SK-N-SH treated with all-trans-retinoic acid at 6 μM for 48 hours (cell line): ENCODE measurements at regions not wholly inside any gene's neighbourhood (a gene's known extent, or its start where the extent isn't known, plus 50 kb on each side); places are given as distances from the start of the nearest gene placed in this dataset.
A peak's percentile ranks its signal among the peaks of the same experiment; 100 is the strongest.

ENCODE experiments used
- ATAC-seq: fragments of 200-7000 bp; cut with Tn5 transposase; 3 replicates; pipeline ENCODE4 v1.9.1; 2020; ENCODE audit warnings: mild to moderate bottlenecking, moderate library complexity
- ARNTL ChIP-seq: fragments of 450-650 bp; formaldehyde crosslinking; IDR thresholded peaks from 2 replicates; pipeline ENCODE4 v1.5.0; 2020; ENCODE audit warnings: low read depth, mild to moderate bottlenecking, moderate library complexity, borderline replicate concordance
- BACH2 ChIP-seq: fragments of 250-450 bp; sonication (Bioruptor Pico); IDR thresholded peaks from 2 replicates; pipeline ENCODE4 v1.9.0; 2021; ENCODE audit warnings: mild to moderate bottlenecking, borderline replicate concordance
- CSRNP3 ChIP-seq: fragments of 250-450 bp; sonication (Bioruptor Pico); IDR thresholded peaks from 2 replicates; pipeline ENCODE4 v1.5.1; 2021; ENCODE audit warnings: mild to moderate bottlenecking, moderate library complexity
- ESRRG ChIP-seq: fragments of 250-450 bp; sonication (Bioruptor Pico); IDR thresholded peaks from 2 replicates; pipeline ENCODE4 v1.6.1; 2021; ENCODE audit warnings: mild to moderate bottlenecking
- GLIS3 ChIP-seq: fragments of 250-450 bp; sonication (Bioruptor Pico); IDR thresholded peaks from 2 replicates; pipeline ENCODE4 v1.5.0; 2020; ENCODE audit warnings: mild to moderate bottlenecking, moderate library complexity
- ISL1 ChIP-seq: fragments of 250-450 bp; sonication (Bioruptor Pico); IDR thresholded peaks from 2 replicates; pipeline ENCODE4 v2.1.2; 2022; ENCODE audit warnings: mild to moderate bottlenecking, moderate library complexity
- OSR1 ChIP-seq: fragments of 250-450 bp; sonication (Bioruptor Pico); IDR thresholded peaks from 2 replicates; pipeline ENCODE4 v1.8.0; 2022; ENCODE audit warnings: moderate library complexity, mild to moderate bottlenecking, inconsistent platforms
- PATZ1 ChIP-seq: fragments of 250-450 bp; sonication (Bioruptor Pico); IDR thresholded peaks from 2 replicates; pipeline ENCODE4 v1.8.0; 2020; ENCODE audit warnings: mild to moderate bottlenecking, moderate library complexity, borderline replicate concordance
- PPARA ChIP-seq: fragments of 250-450 bp; sonication (Bioruptor Pico); IDR thresholded peaks from 2 replicates; pipeline ENCODE4 v1.5.0; 2020; ENCODE audit warnings: mild to moderate bottlenecking, borderline replicate concordance
- RARB ChIP-seq: fragments of 250-450 bp; sonication (Bioruptor Pico); IDR thresholded peaks from 2 replicates; pipeline ENCODE4 v1.8.0; 2021; ENCODE audit warnings: mild to moderate bottlenecking, moderate library complexity
- SNAI2 ChIP-seq: fragments of 250-450 bp; sonication (Bioruptor Pico); IDR thresholded peaks from 2 replicates; pipeline ENCODE4 v1.5.0; 2020; ENCODE audit warnings: mild to moderate bottlenecking, moderate library complexity
- TCF4 ChIP-seq: fragments of 250-450 bp; sonication (Bioruptor Pico); IDR thresholded peaks from 2 replicates; pipeline ENCODE4 v1.8.0; 2021; ENCODE audit warnings: mild to moderate bottlenecking, moderate library complexity, borderline replicate concordance
- TOX ChIP-seq: fragments of 250-450 bp; sonication (Bioruptor Pico); IDR thresholded peaks from 2 replicates; pipeline ENCODE4 v1.8.0; 2021; ENCODE audit warnings: mild to moderate bottlenecking, moderate library complexity, borderline replicate concordance
- TSHZ2 ChIP-seq: fragments of 250-450 bp; sonication (Bioruptor Pico); IDR thresholded peaks from 2 replicates; pipeline ENCODE4 v1.5.0; 2020; ENCODE audit warnings: mild to moderate bottlenecking, moderate library complexity
- ZC3H10 ChIP-seq: fragments of 250-450 bp; sonication (Bioruptor Pico); IDR thresholded peaks from 2 replicates; pipeline ENCODE4 v1.5.1; 2021; ENCODE audit warnings: mild to moderate bottlenecking, moderate library complexity
- ZFP3 ChIP-seq: fragments of 250-450 bp; sonication (Bioruptor Pico); IDR thresholded peaks from 2 replicates; pipeline ENCODE4 v1.5.0; 2020; ENCODE audit warnings: mild to moderate bottlenecking, moderate library complexity
- ZFP30 ChIP-seq: fragments of 450-650 bp; formaldehyde crosslinking; IDR thresholded peaks from 2 replicates; pipeline ENCODE4 v1.5.0; 2022; ENCODE audit warnings: mild to moderate bottlenecking, moderate library complexity
- ZNF565 ChIP-seq: fragments of 450-650 bp; formaldehyde crosslinking; conservative IDR thresholded peaks from 2 replicates; pipeline ENCODE4 v1.5.0; 2020; ENCODE audit warnings: low read depth, mild to moderate bottlenecking, moderate library complexity
- ZNF70 ChIP-seq: fragments of 450-650 bp; formaldehyde crosslinking; IDR thresholded peaks from 2 replicates; pipeline ENCODE4 v1.5.0; 2020; ENCODE audit warnings: mild to moderate bottlenecking, moderate library complexity
- ZNF8 ChIP-seq: fragments of 450-650 bp; formaldehyde crosslinking; IDR thresholded peaks from 2 replicates; pipeline ENCODE4 v1.5.0; 2020; ENCODE audit warnings: mild to moderate bottlenecking, moderate library complexity
- TF ChIP-seq, protein P1 (sequence below): fragments of 250-450 bp; sonication (Bioruptor Pico); IDR thresholded peaks from 2 replicates; pipeline ENCODE4 v1.5.1; 2020; ENCODE audit warnings: low read depth, mild to moderate bottlenecking, moderate library complexity
- TF ChIP-seq, protein P2 (sequence below): fragments of 250-450 bp; sonication (Bioruptor Pico); IDR thresholded peaks from 2 replicates; pipeline ENCODE4 v1.8.0; 2021; ENCODE audit warnings: low read depth, mild to moderate bottlenecking, moderate library complexity, borderline replicate concordance

DNA sequence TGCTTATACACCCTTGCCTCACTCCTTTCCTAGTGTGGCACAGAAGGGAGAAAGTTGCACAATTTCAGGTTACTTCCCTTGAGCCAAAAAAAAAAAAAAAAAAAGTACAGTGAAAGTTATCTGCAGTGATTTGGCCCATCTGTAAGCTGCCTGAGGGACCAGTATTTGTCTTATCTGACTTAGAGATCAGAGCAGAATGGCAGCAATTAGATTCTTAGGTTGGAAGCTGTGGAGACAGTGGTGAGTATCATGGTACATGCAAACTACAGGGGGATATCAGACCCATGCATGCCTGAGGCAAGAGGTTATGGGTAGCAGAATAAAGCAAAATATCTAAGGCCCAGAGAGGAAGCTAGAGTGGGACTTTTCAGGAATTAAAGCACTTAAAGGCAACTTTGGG is 1070.7 kb upstream of the NOVA1 start:
- ATAC-seq = no peak
- TF ChIP-seq TSHZ2 (CRISPR knock-in tag) (no peak), PATZ1 (CRISPR knock-in tag) (no peak), TCF4 (CRISPR knock-in tag) (no peak), BACH2 (CRISPR knock-in tag) (no peak), OSR1 (CRISPR knock-in tag) (no peak), CSRNP3 (CRISPR knock-in tag) (no peak), ZFP3 (CRISPR knock-in tag) (no peak), PPARA (CRISPR knock-in tag) (no peak), RARB (CRISPR knock-in tag) (no peak), ESRRG (no peak), ARNTL (CRISPR knock-in tag) (no peak), ISL1 (CRISPR knock-in tag) (no peak), ZFP30 (CRISPR knock-in tag) (no peak), GLIS3 (no peak), ZNF565 (CRISPR knock-in tag) (no peak), SNAI2 (CRISPR knock-in tag) (no peak), ZNF70 (CRISPR knock-in tag) (no peak)

GRCh38 chr14:27672047-27672446 is 1074.2 kb upstream of the NOVA1 start:
- ATAC-seq = peak; percentile 84
- TF ChIP-seq TOX = no peak
- no peak for TF ChIP-seq ZFP3 (CRISPR knock-in tag)
- TF ChIP-seq ZC3H10 (CRISPR knock-in tag) = no peak
- TF ChIP-seq CSRNP3 (CRISPR knock-in tag) = no peak
- TF ChIP-seq, protein P1, sequence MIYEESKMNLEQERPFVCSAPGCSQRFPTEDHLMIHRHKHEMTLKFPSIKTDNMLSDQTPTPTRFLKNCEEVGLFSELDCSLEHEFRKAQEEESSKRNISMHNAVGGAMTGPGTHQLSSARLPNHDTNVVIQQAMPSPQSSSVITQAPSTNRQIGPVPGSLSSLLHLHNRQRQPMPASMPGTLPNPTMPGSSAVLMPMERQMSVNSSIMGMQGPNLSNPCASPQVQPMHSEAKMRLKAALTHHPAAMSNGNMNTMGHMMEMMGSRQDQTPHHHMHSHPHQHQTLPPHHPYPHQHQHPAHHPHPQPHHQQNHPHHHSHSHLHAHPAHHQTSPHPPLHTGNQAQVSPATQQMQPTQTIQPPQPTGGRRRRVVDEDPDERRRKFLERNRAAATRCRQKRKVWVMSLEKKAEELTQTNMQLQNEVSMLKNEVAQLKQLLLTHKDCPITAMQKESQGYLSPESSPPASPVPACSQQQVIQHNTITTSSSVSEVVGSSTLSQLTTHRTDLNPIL (CRISPR knock-in tag) = no peak
- no peak for TF ChIP-seq ISL1 (CRISPR knock-in tag)
- no peak for TF ChIP-seq TCF4 (CRISPR knock-in tag)
- TF ChIP-seq ARNTL (CRISPR knock-in tag) = no peak
- TF ChIP-seq ZNF70 (CRISPR knock-in tag) = no peak
- TF ChIP-seq, protein P2, sequence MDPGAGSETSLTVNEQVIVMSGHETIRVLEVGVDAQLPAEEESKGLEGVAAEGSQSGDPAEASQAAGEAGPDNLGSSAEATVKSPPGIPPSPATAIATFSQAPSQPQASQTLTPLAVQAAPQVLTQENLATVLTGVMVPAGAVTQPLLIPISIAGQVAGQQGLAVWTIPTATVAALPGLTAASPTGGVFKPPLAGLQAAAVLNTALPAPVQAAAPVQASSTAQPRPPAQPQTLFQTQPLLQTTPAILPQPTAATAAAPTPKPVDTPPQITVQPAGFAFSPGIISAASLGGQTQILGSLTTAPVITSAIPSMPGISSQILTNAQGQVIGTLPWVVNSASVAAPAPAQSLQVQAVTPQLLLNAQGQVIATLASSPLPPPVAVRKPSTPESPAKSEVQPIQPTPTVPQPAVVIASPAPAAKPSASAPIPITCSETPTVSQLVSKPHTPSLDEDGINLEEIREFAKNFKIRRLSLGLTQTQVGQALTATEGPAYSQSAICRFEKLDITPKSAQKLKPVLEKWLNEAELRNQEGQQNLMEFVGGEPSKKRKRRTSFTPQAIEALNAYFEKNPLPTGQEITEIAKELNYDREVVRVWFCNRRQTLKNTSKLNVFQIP (CRISPR knock-in tag) = no peak
- no peak for TF ChIP-seq ZNF8 (CRISPR knock-in tag)
- TF ChIP-seq OSR1 (CRISPR knock-in tag) = no peak
- TF ChIP-seq PATZ1 (CRISPR knock-in tag) = no peak
- no peak for TF ChIP-seq PPARA (CRISPR knock-in tag)
- TF ChIP-seq ESRRG = no peak
- no peak for TF ChIP-seq BACH2 (CRISPR knock-in tag)
- no peak for TF ChIP-seq GLIS3
- no peak for TF ChIP-seq ZNF565 (CRISPR knock-in tag)

DNA sequence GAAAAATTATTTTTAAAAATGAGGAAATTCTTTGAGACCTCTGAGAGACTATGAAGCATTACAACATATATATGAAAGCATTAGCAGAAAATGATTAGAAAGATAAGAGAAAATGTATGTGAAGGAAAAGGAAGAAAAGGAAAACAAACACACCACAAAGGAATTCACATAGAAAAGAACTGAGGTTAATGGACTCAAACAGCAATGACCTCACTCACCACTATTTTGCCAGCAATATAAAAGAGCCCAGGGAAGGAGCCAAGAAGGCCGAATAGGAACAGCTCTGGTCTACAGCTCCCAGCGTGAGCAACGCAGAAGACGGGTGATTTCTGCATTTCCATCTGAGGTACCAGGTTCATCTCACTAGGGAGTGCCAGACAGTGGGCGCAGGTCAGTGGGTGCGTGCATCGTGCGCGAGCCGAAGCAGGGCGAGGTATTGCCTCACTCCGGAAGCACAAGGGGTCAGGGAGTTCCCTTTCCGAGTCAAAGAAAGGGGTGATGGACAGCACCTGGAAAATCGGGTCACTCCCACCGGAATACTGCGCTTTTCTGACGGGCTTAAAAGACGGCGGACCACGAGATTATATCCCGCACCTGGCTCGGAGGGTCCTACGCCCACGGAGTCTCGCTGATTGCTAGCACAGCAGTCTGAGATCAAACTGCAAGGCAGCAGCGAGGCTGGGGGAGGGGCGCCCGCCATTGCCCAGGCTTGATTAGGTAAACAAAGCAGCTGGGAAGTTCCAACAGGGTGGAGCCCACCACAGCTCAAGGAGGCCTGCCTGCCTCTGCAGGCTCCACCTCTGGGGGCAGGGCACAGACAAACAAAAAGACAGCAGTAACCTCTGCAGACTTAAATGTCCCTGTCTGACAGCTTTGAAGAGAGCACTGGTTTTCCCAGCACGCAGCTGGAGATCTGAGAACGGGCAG is 1075.2 kb upstream of the NOVA1 start:
- peak; percentile 82 for ATAC-seq
